GM12874 (cell line): ENCODE measurements at regions not wholly inside any gene's neighbourhood (a gene's known extent, or its start where the extent isn't known, plus 50 kb on each side); places are given as distances from the start of the nearest gene placed in this dataset.

Source experiments
- TF ChIP-seq, protein P1 (sequence below): IDR thresholded peaks from 2 replicates; pipeline ENCODE4 v1.5.1; 2011; ENCODE audit warnings: low read depth, mild to moderate bottlenecking, control low read depth, low read length, moderate library complexity; ENCODE audit not compliant: insufficient read depth

DNA sequence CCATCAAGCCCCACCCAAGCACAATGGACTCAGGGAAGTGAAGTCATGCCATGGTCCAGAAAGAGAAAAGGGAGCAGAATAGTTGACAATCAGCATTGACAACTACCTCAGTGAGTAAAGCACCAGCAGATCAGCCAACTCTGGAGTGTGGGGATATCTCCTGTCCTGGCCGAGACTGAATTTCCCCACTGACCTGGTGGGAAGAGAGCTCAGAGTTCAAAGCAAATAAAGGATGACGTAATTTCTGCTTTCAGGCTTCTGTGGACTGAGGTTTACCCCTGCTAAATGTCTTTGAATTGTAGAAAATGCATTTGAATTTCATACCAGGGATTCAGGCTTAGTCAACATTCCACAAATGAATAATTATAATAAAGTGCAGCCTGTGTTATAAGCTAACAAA is 152.9 kb downstream of the CBLN1 start:
- TF ChIP-seq, protein P1, sequence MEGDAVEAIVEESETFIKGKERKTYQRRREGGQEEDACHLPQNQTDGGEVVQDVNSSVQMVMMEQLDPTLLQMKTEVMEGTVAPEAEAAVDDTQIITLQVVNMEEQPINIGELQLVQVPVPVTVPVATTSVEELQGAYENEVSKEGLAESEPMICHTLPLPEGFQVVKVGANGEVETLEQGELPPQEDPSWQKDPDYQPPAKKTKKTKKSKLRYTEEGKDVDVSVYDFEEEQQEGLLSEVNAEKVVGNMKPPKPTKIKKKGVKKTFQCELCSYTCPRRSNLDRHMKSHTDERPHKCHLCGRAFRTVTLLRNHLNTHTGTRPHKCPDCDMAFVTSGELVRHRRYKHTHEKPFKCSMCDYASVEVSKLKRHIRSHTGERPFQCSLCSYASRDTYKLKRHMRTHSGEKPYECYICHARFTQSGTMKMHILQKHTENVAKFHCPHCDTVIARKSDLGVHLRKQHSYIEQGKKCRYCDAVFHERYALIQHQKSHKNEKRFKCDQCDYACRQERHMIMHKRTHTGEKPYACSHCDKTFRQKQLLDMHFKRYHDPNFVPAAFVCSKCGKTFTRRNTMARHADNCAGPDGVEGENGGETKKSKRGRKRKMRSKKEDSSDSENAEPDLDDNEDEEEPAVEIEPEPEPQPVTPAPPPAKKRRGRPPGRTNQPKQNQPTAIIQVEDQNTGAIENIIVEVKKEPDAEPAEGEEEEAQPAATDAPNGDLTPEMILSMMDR = no peak

DNA sequence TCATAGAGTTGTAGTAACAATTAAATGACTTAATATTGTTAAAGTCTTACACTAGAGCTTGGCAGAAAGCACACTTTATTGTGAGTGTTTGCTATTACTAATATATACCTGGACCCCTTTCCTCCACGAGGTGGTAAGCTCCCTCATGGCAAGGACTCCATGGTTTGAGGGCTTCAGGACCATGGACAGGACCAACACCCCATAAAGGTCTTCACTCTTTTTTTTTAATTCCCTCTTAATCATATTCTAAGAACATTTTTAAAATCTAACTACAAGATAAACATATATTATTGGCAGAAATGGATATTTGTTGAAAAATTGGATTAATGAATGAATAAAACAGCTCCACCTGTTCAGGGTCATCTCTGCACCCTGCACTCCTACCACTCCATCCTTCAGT is 154.5 kb downstream of the CBLN1 start:
- TF ChIP-seq, protein P1 = no peak

DNA sequence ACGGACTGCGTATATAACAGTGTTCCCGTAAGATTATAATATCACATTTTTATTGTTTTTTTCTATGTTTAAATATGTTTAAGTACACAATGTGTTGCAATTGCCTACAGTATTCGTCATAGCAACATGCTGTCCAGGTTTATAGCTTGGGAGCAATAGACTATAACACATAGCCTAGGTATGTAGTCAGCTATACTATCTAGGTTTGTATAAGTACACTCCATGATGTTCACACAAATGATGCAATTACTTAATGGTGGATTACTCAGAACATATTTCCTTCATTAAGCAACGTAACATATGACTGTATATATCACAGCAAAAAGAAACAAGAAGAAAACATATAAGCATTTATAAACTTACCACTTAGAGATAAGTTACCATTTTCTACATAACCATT is 160.0 kb downstream of the CBLN1 start:
- TF ChIP-seq, protein P1 = no peak

DNA sequence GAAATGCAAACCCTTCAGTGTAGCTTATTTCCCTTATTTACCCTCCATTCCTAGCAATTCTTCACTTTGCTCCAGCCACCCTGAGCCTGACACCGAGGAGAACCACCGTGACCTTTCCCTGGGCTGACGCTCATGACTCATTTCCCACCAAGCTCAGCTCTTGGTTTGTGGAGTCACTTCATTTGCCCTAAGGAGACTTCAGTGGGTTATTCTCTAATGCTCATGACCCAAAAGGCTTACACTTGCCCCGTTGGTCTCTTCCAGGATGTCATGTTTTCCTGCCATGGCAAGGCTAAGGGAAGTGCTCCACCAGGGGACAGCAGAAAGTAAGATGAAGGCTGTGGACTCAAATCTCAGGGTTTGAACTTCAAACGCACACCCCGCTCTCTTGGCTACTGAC is 161.0 kb downstream of the CBLN1 start:
- TF ChIP-seq, protein P1 = no peak

DNA sequence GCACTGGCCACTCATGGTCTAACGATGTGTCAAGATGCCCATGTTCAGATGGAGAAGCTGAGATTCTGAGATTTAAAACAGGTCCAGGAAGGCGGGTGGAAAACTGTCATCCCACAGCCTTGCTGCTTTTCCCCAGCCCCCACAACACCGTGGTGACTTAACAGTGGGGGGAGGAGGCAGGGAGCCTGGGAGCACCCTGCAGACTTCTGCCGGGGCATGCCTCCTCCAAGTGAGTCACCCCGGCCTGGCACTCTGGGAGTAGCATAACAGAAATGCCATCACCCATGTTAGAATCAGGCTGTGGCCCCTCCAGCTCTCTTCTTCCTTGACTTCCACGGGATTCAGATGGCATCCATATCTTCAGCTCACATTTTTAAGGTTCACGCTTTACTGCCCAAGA is 164.8 kb downstream of the CBLN1 start:
- TF ChIP-seq, protein P1 = no peak

DNA sequence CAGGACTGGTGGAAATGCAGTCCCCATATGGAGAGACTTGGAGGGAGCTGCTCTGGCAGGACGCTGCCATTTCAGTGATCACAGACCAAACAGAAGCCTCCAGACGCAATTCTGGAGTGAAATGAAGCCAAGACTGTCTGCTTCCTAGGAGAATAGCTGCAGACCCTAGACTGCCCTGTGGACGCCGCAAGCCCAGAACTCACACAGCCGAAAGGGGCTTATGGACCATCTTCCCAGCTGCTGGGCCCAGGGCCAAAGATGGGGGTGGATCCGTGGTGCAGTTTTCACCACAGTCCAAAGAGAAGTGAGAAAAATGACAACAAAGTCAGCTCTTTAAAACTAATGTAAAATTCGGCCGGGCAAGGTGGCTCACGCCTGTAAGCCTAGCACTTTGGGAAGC is 165.7 kb downstream of the CBLN1 start:
- TF ChIP-seq, protein P1 = no peak

DNA sequence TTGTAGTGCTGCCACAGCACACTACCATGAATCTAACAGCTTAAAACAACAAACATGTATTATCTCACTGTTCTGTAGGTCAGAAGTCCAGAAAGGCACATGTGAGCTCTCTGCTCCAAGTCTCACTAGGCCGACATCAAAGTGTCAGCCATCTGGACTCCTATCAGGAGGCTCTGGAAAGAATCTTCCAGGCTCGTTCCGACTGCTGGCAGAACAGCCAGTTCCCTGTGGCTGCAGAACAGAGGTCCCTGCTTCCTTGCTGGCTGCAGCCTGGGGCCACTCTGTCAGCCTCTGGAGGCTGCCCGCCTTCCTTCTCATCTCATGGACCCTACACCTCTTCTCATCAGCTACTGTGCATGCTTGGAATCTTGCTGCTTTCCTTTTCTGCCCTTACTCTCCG is 168.9 kb downstream of the CBLN1 start:
- TF ChIP-seq, protein P1 = no peak

DNA sequence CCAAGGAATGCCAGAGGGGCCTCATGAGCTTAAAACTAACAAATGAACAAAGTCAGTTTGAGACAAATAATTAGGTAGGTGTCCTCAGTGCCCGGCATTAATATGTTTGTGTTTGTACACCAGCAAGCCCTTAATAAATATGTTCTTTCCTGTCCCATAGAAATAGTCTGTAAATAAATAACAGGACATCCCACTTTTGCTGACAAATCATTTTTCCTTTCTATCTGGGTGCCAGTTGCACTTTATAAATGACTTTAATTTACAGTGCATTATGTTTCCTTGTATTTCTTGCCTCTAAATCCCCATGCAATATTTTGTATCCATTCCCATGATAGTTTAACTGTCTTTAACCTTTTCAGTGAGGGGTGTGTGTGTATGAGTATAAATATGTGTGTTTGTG is 170.3 kb downstream of the CBLN1 start:
- TF ChIP-seq, protein P1 = no peak
